M059J (cell line): ENCODE measurements at regions not wholly inside any gene's neighbourhood (a gene's known extent, or its start where the extent isn't known, plus 50 kb on each side); places are given as distances from the start of the nearest gene placed in this dataset.
A peak's percentile ranks its signal among the peaks of the same experiment; 100 is the strongest.

Experiments
- DNase-seq: peaks from one replicate; pipeline ENCODE4 v3.0.0-alpha.2; 2012; ENCODE audit warnings: low read depth

- no peak for DNase-seq
Observed at GRCh38 chr20:48358176-48359054, 469.4 kb downstream of the PREX1 start.

GRCh38 chr20:48357714-48358113 is 470.1 kb downstream of the PREX1 start:
- DNase-seq = no peak

- DNase-seq = no peak
Observed at GRCh38 chr20:48354903-48355302, 472.9 kb downstream of the PREX1 start.

GRCh38 chr20:48354320-48354876 is 473.4 kb downstream of the PREX1 start:
- DNase-seq = no peak

GRCh38 chr20:48352628-48353027 is 475.2 kb downstream of the PREX1 start:
- DNase-seq = no peak

- no peak for DNase-seq
Observed at GRCh38 chr20:48352042-48352441, 475.8 kb downstream of the PREX1 start.

GRCh38 chr20:48350313-48350988 is 477.3 kb downstream of the PREX1 start:
- peak; percentile 36 for DNase-seq

- DNase-seq = peak; percentile 18
Observed at GRCh38 chr20:48349656-48350055, 478.1 kb downstream of the PREX1 start.

- DNase-seq = no peak
Observed at GRCh38 chr20:48348022-48348421, 479.8 kb downstream of the PREX1 start.

- DNase-seq = no peak
Observed at GRCh38 chr20:48342822-48343513, 484.8 kb downstream of the PREX1 start.

- DNase-seq = no peak
Observed at GRCh38 chr20:48340883-48341281, 486.9 kb downstream of the PREX1 start.

GRCh38 chr20:48339986-48340882 is 487.6 kb downstream of the PREX1 start:
- DNase-seq = no peak

GRCh38 chr20:48339190-48339985 is 488.4 kb downstream of the PREX1 start:
- peak; percentile 93 for DNase-seq

- DNase-seq = peak; percentile 82
Observed at GRCh38 chr20:48338717-48339116, 489.1 kb downstream of the PREX1 start.

- DNase-seq = no peak
Observed at GRCh38 chr20:48336597-48336996, 491.2 kb downstream of the PREX1 start.

GRCh38 chr20:48335308-48336050 is 492.3 kb downstream of the PREX1 start:
- no peak for DNase-seq

GRCh38 chr20:48333707-48334106 is 494.1 kb downstream of the PREX1 start:
- no peak for DNase-seq

GRCh38 chr20:48332555-48332954 is 495.2 kb downstream of the PREX1 start:
- DNase-seq = peak; percentile 79

- peak; percentile 36 for DNase-seq
Observed at GRCh38 chr20:48331518-48332286, 496.1 kb downstream of the PREX1 start.
